HEK293 (cell line): ENCODE measurements at regions not wholly inside any gene's neighbourhood (a gene's known extent, or its start where the extent isn't known, plus 50 kb on each side); places are given as distances from the start of the nearest gene placed in this dataset.

ENCODE experiments used
- CTCF ChIA-PET: fragments of 350-600 bp; formaldehyde crosslinking; extraction: SDS; loops from one replicate; lab custom pipeline; 2021; ENCODE audit warnings: antibody characterized with exemption; lab: Yijun Ruan, JAX
- POLR2A ChIA-PET: fragments of 300-600 bp; formaldehyde crosslinking; extraction: SDS; loops from one replicate; lab custom pipeline; 2020; ENCODE audit warnings: antibody characterized with exemption, inconsistent platforms; lab: Yijun Ruan, JAX
- H3K27ac ChIP-seq: fragments of 200-500 bp; sonication (Bioruptor generic); 2 replicates; pipeline ENCODE4 v1.5.1; 2014; ENCODE audit warnings: low read depth, low read length, control low read depth, inconsistent platforms; ENCODE audit errors: extremely low read depth
- H3K36me3 ChIP-seq, 2 experiments: fragments of 200-500 bp in 1 of 2; sonication (Bioruptor generic) in 1 of 2; 1 replicate in 1 of 2; 2 replicates in 1 of 2; pipeline ENCODE4 v1.5.1; 2014 to 2017; ENCODE audit warnings: inconsistent platforms in 2 of 2, low read length in 2 of 2; ENCODE audit not compliant: control insufficient read depth in 2 of 2, insufficient read depth in 1 of 2
- H3K4me1 ChIP-seq: fragments of 200-500 bp; sonication (Bioruptor generic); 2 replicates; pipeline ENCODE4 v1.5.1; 2014; ENCODE audit warnings: mild to moderate bottlenecking, low read length, inconsistent platforms; ENCODE audit not compliant: control insufficient read depth, insufficient read depth
- H3K4me3 ChIP-seq: 2 replicates; pipeline ENCODE4 v1.5.1; 2011; ENCODE audit warnings: low read depth, mild to moderate bottlenecking, control low read depth, low read length, moderate library complexity
- H3K9me3 ChIP-seq: fragments of 200-500 bp; sonication (Bioruptor generic); 2 replicates; pipeline ENCODE4 v1.5.1; 2014; ENCODE audit warnings: low read depth, low read length, inconsistent platforms; ENCODE audit not compliant: control insufficient read depth, insufficient read depth
- KLF16 ChIP-seq: fragments of 450-650 bp; formaldehyde crosslinking; IDR thresholded peaks from 2 replicates; pipeline ENCODE4 v1.5.1; 2017; ENCODE audit warnings: missing biosample characterization, missing genetic modification characterization
- KLF7 ChIP-seq: fragments of 450-650 bp; formaldehyde crosslinking; IDR thresholded peaks from 2 replicates; pipeline ENCODE4 v1.5.1; 2016; ENCODE audit warnings: missing biosample characterization, missing genetic modification characterization, borderline replicate concordance
- PRDM1 ChIP-seq: fragments of 450-650 bp; formaldehyde crosslinking; IDR thresholded peaks from 2 replicates; pipeline ENCODE4; 2016; ENCODE audit warnings: missing biosample characterization, missing genetic modification characterization
- SALL2 ChIP-seq: fragments of 450-650 bp; formaldehyde crosslinking; IDR thresholded peaks from 2 replicates; pipeline ENCODE4 v1.5.0; 2017; ENCODE audit warnings: missing biosample characterization, mild to moderate bottlenecking, missing genetic modification characterization, borderline replicate concordance
- SP7 ChIP-seq: fragments of 450-650 bp; formaldehyde crosslinking; IDR thresholded peaks from 2 replicates; pipeline ENCODE4 v1.5.1; 2016; ENCODE audit warnings: missing biosample characterization, missing genetic modification characterization
- YY1 ChIP-seq: fragments of 450-650 bp; formaldehyde crosslinking; IDR thresholded peaks from 2 replicates; pipeline ENCODE4 v1.5.1; 2018; ENCODE audit warnings: missing biosample characterization, missing genetic modification characterization
- ZBTB21 ChIP-seq: fragments of 450-650 bp; formaldehyde crosslinking; IDR thresholded peaks from 2 replicates; pipeline ENCODE4 v1.5.1; 2017; ENCODE audit warnings: missing biosample characterization, missing genetic modification characterization
- ZNF292 ChIP-seq: fragments of 450-650 bp; formaldehyde crosslinking; IDR thresholded peaks from 2 replicates; pipeline ENCODE4 v1.5.1; 2016; ENCODE audit warnings: low read depth, missing biosample characterization, missing genetic modification characterization, borderline replicate concordance
- ZNF350 ChIP-seq: fragments of 450-650 bp; formaldehyde crosslinking; IDR thresholded peaks from 2 replicates; pipeline ENCODE4 v1.5.0; 2017; ENCODE audit warnings: missing biosample characterization, mild to moderate bottlenecking, missing genetic modification characterization
- ZNF510 ChIP-seq: fragments of 450-650 bp; formaldehyde crosslinking; IDR thresholded peaks from 2 replicates; pipeline ENCODE4 v1.5.1; 2018; ENCODE audit warnings: mild to moderate bottlenecking, missing genetic modification characterization, missing biosample characterization; ENCODE audit not compliant: insufficient replicate concordance
- ZNF514 ChIP-seq: fragments of 450-650 bp; formaldehyde crosslinking; IDR thresholded peaks from 2 replicates; pipeline ENCODE4 v1.5.1; 2016; ENCODE audit warnings: missing biosample characterization, missing genetic modification characterization
- ZNF529 ChIP-seq: fragments of 450-650 bp; formaldehyde crosslinking; IDR thresholded peaks from 2 replicates; pipeline ENCODE4 v1.5.1; 2017; ENCODE audit warnings: missing genetic modification characterization, missing biosample characterization; ENCODE audit not compliant: insufficient replicate concordance
- ZNF791 ChIP-seq: fragments of 450-650 bp; formaldehyde crosslinking; IDR thresholded peaks from 2 replicates; pipeline ENCODE4 v1.5.1; 2016; ENCODE audit warnings: missing biosample characterization, missing genetic modification characterization
- TF ChIP-seq, protein P1 (sequence below): fragments of 450-650 bp; formaldehyde crosslinking; IDR thresholded peaks from 2 replicates; pipeline ENCODE4 v1.5.1; 2016; ENCODE audit warnings: missing biosample characterization, missing genetic modification characterization
- TF ChIP-seq, protein P2 (sequence below): fragments of 450-650 bp; formaldehyde crosslinking; IDR thresholded peaks from 2 replicates; pipeline ENCODE4; 2016; ENCODE audit warnings: missing biosample characterization, missing genetic modification characterization
- TF ChIP-seq, protein P3 (sequence below): fragments of 450-650 bp; formaldehyde crosslinking; IDR thresholded peaks from 2 replicates; pipeline ENCODE4 v1.5.1; 2016; ENCODE audit warnings: missing biosample characterization, missing genetic modification characterization
- TF ChIP-seq, protein P4 (sequence below): fragments of 450-650 bp; formaldehyde crosslinking; IDR thresholded peaks from 2 replicates; pipeline ENCODE4 v1.5.1; 2016; ENCODE audit warnings: missing biosample characterization, missing genetic modification characterization
- TF ChIP-seq, protein P5 (sequence below): fragments of 450-650 bp; formaldehyde crosslinking; IDR thresholded peaks from 2 replicates; pipeline ENCODE4 v1.5.1; 2016; ENCODE audit warnings: missing biosample characterization, missing genetic modification characterization, low read depth
- TF ChIP-seq, protein P6 (sequence below): fragments of 450-650 bp; IDR thresholded peaks from 2 replicates; pipeline ENCODE4 v1.5.1; 2018; ENCODE audit warnings: missing biosample characterization, missing genetic modification characterization

DNA sequence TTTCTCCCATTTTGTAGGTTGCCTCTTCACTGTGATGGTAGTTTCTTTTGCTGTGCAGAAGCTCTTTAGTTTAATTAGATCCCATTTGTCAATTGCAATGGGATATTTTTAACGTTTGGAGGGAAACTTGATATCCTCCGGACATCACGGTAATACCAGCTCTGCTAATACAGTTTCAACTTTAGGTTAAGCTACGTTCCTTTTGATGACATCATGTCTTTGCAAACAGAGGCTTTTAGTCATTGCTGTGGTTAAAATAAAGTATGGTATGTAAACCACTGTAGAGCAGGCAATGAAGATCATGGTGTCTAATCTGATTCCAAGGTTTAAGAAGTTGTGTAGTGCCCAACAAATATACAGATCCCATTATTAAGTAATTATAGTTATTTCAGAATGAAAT is 168.0 kb upstream of the CHD6 start (continued):
- TF ChIP-seq YY1 (tag by site-specific recombination) (no peak), SP7 (tag by site-specific recombination) (peak; percentile 73), ZNF292 (tag by site-specific recombination) (no peak), ZNF350 (tag by site-specific recombination) (no peak), KLF7 (tag by site-specific recombination) (no peak), ZBTB21 (tag by site-specific recombination) (peak; percentile 41; the same call in 1 of the 2 replicates), SALL2 (tag by site-specific recombination) (no peak), KLF16 (tag by site-specific recombination) (no peak), ZNF514 (tag by site-specific recombination) (no peak), ZNF510 (tag by site-specific recombination) (peak; percentile 33), PRDM1 (tag by site-specific recombination) (no peak), ZNF791 (tag by site-specific recombination) (no peak)
- TF ChIP-seq, protein P1, sequence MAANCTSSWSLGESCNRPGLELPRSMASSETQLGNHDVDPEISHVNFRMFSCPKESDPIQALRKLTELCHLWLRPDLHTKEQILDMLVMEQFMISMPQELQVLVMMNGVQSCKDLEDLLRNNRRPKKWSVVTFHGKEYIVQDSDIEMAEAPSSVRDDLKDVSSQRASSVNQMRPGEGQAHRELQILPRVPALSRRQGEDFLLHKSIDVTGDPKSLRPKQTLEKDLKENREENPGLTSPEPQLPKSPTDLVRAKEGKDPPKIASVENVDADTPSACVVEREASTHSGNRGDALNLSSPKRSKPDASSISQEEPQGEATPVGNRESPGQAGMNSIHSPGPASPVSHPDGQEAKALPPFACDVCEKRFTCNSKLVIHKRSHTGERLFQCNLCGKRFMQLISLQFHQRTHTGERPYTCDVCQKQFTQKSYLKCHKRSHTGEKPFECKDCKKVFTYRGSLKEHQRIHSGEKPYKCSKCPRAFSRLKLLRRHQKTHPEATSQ (tag by site-specific recombination), result no peak
- TF ChIP-seq, protein P2, sequence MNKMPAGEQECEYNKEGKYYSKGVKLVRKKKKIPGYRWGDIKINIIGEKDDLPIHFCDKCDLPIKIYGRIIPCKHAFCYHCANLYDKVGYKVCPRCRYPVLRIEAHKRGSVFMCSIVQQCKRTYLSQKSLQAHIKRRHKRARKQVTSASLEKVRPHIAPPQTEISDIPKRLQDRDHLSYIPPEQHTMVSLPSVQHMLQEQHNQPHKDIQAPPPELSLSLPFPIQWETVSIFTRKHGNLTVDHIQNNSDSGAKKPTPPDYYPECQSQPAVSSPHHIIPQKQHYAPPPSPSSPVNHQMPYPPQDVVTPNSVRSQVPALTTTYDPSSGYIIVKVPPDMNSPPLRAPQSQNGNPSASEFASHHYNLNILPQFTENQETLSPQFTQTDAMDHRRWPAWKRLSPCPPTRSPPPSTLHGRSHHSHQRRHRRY (tag by site-specific recombination), result no peak
- TF ChIP-seq, protein P3, sequence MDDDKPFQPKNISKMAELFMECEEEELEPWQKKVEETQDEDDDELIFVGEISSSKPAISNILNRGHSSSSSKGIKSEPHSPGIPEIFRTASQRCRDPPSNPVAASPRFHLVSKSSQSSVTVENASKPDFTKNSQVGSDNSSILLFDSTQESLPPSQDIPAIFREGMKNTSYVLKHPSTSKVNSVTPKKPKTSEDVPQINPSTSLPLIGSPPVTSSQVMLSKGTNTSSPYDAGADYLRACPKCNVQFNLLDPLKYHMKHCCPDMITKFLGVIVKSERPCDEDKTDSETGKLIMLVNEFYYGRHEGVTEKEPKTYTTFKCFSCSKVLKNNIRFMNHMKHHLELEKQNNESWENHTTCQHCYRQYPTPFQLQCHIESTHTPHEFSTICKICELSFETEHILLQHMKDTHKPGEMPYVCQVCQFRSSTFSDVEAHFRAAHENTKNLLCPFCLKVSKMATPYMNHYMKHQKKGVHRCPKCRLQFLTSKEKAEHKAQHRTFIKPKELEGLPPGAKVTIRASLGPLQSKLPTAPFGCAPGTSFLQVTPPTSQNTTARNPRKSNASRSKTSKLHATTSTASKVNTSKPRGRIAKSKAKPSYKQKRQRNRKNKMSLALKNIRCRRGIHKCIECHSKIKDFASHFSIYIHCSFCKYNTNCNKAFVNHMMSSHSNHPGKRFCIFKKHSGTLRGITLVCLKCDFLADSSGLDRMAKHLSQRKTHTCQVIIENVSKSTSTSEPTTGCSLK (tag by site-specific recombination), result no peak
- TF ChIP-seq, protein P4, sequence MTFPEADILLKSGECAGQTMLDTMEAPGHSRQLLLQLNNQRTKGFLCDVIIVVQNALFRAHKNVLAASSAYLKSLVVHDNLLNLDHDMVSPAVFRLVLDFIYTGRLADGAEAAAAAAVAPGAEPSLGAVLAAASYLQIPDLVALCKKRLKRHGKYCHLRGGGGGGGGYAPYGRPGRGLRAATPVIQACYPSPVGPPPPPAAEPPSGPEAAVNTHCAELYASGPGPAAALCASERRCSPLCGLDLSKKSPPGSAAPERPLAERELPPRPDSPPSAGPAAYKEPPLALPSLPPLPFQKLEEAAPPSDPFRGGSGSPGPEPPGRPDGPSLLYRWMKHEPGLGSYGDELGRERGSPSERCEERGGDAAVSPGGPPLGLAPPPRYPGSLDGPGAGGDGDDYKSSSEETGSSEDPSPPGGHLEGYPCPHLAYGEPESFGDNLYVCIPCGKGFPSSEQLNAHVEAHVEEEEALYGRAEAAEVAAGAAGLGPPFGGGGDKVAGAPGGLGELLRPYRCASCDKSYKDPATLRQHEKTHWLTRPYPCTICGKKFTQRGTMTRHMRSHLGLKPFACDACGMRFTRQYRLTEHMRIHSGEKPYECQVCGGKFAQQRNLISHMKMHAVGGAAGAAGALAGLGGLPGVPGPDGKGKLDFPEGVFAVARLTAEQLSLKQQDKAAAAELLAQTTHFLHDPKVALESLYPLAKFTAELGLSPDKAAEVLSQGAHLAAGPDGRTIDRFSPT, result peak; percentile 61
- TF ChIP-seq, protein P5, sequence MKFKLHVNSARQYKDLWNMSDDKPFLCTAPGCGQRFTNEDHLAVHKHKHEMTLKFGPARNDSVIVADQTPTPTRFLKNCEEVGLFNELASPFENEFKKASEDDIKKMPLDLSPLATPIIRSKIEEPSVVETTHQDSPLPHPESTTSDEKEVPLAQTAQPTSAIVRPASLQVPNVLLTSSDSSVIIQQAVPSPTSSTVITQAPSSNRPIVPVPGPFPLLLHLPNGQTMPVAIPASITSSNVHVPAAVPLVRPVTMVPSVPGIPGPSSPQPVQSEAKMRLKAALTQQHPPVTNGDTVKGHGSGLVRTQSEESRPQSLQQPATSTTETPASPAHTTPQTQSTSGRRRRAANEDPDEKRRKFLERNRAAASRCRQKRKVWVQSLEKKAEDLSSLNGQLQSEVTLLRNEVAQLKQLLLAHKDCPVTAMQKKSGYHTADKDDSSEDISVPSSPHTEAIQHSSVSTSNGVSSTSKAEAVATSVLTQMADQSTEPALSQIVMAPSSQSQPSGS, result peak; percentile 71

DNA sequence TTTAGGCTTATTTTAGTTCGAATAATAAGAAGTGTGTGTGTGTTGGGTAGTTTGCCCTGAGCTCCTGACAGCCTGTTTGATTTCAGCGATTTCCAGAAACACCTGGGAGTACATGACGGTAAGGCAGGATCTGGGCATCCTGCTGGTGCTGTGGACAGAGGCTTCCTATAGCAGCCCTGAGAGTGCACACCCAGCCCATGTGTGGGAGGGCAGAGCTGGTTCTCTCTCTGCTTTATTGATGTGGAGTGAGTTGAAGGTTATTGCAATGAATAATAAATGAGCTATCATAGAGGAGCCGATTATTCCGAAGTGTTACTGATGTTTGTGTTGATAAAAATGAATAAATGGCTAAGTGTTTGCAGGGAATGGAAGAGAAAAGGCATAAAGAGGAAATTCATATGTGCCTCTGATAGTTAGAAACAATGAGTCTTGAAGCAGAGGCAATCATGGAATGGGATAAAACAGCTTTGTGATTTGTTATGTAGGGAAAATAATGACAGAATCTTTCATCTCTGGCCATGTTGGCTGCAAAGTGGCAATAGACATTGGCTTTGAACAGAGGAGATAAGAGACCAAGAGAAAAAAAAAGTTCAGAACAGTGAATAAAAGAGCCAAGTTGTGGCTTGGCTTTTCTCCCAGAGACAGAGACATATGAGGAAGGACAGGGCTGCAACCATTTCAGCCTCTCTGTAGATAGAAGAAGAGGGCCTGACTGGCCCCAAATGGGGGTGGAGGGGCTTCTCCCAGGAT is 166.2 kb upstream of the CHD6 start:
- Histone ChIP-seq H3K9me3 (no peaks in the 10 kb centered on the region), H3K4me3 (no peak overlapping the region), H3K4me1 (no peaks in the 10 kb centered on the region), H3K36me3 (no peaks in the 10 kb centered on the region), H3K27ac (no peak overlapping the region)
- CTCF ChIA-PET, result no interaction called here
- POLR2A ChIA-PET, result no interaction called here
- TF ChIP-seq, protein P6, sequence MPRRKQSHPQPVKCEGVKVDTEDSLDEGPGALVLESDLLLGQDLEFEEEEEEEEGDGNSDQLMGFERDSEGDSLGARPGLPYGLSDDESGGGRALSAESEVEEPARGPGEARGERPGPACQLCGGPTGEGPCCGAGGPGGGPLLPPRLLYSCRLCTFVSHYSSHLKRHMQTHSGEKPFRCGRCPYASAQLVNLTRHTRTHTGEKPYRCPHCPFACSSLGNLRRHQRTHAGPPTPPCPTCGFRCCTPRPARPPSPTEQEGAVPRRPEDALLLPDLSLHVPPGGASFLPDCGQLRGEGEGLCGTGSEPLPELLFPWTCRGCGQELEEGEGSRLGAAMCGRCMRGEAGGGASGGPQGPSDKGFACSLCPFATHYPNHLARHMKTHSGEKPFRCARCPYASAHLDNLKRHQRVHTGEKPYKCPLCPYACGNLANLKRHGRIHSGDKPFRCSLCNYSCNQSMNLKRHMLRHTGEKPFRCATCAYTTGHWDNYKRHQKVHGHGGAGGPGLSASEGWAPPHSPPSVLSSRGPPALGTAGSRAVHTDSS (tag by site-specific recombination), result no peak
- no peak for TF ChIP-seq ZNF529 (tag by site-specific recombination)
- TF ChIP-seq, protein P3 (tag by site-specific recombination), result no peak
